K562 (cell line): ENCODE measurements at regions not wholly inside any gene's neighbourhood (a gene's known extent, or its start where the extent isn't known, plus 50 kb on each side); places are given as distances from the start of the nearest gene placed in this dataset.

Experiments used
- ATAC-seq: fragments of 200-7000 bp; cut with Tn5 transposase; 3 replicates; pipeline ENCODE4 v1.9.1; 2020; ENCODE audit warnings: moderate library complexity
- BruUV-seq: library from RNA; stranded (reverse); fragments of 400-500 nt; replicated peaks from 2 replicates; lab custom pipeline; 2021; lab: Mats Ljungman, UMichigan
- CTCF ChIA-PET: fragments of 300-600 bp; formaldehyde crosslinking; extraction: SDS; loops from one replicate; lab custom pipeline; 2021; ENCODE audit warnings: low intra/inter-chr PET ratio; lab: Yijun Ruan, JAX
- POLR2A ChIA-PET: fragments of 300-600, 350-650 bp; sonication (Branson Sonifier 250); formaldehyde crosslinking; extraction: SDS; loops from one replicate; lab custom pipeline; 2021; ENCODE audit warnings: antibody characterized with exemption, inconsistent platforms; lab: Yijun Ruan, JAX
- DNase-seq, 4 experiments: peaks; one replicate each; pipeline versions ENCODE4 v3.0.0 to v3.0.0-alpha.2; 2011 to 2018; ENCODE audit warnings: low spot score in 3 of 4, mixed read lengths in 3 of 4; ENCODE audit errors: extremely low read depth in 1 of 4
- FAIRE-seq: peaks from 2 replicates; lab custom pipeline; 2011; peaks lifted over from hg19 to GRCh38; lab: Jason Lieb, UNC
- H2AFZ ChIP-seq: 2 replicates; pipeline ENCODE4 v1.6.0; 2011; ENCODE audit warnings: low read depth, low read length, control low read depth, inconsistent platforms
- H3K27ac ChIP-seq: fragments of 200-600 bp; 3 replicates; pipeline ENCODE4 v1.8.0; 2011; ENCODE audit warnings: low read depth, mild to moderate bottlenecking, control low read depth, inconsistent platforms, low read length, moderate library complexity, mixed read lengths; ENCODE audit errors: extremely low read depth
- H3K27me3 ChIP-seq, 2 experiments: fragments of 300-600 bp in 1 of 2; 2 replicates in 1 of 2; 3 replicates in 1 of 2; pipeline versions ENCODE4 v1.6.0 to v1.8.0; 2011; ENCODE audit warnings: inconsistent platforms in 2 of 2, low read length in 2 of 2, mild to moderate bottlenecking in 1 of 2, mixed read lengths in 1 of 2, moderate library complexity in 1 of 2; ENCODE audit not compliant: control insufficient read depth in 2 of 2, insufficient read depth in 2 of 2
- H3K36me3 ChIP-seq: fragments of 300-600 bp; 3 replicates; pipeline ENCODE4 v1.8.0; 2011; ENCODE audit warnings: mild to moderate bottlenecking, low read length, inconsistent platforms; ENCODE audit not compliant: control insufficient read depth, insufficient read depth
- H3K4me1 ChIP-seq, 2 experiments: fragments of 200-600 bp in 1 of 2; replicated peaks in 1 of 2; 2 replicates in 1 of 2; 3 replicates in 1 of 2; pipeline versions ENCODE4 v1.5.1 to v1.8.0; 2011; ENCODE audit warnings: inconsistent platforms in 2 of 2, low read length in 2 of 2, mild to moderate bottlenecking in 1 of 2, mixed read lengths in 1 of 2, moderate library complexity in 1 of 2; ENCODE audit not compliant: control insufficient read depth in 2 of 2, insufficient read depth in 2 of 2
- H3K4me2 ChIP-seq: 2 replicates; pipeline ENCODE4 v1.6.1; 2011; ENCODE audit warnings: low read length, control low read depth, inconsistent platforms, mixed read lengths; ENCODE audit not compliant: insufficient read depth
- H3K4me3 ChIP-seq: fragments of 200-600 bp; sonication (generic), shearing (Covaris generic); 2 replicates; pipeline ENCODE4 v1.5.1; 2016; ENCODE audit warnings: control low read depth, inconsistent platforms
- H3K79me2 ChIP-seq: fragments of 200-600 bp; 3 replicates; pipeline ENCODE4 v1.8.0; 2011; ENCODE audit warnings: low read length, inconsistent platforms; ENCODE audit not compliant: control insufficient read depth, insufficient read depth
- H3K9ac ChIP-seq, 2 experiments: 2 replicates each; pipeline versions ENCODE4 v1.6.0 to v1.6.1; 2011; ENCODE audit warnings: low read depth in 2 of 2, low read length in 2 of 2, control low read depth in 1 of 2, inconsistent platforms in 1 of 2, mild to moderate bottlenecking in 1 of 2, mixed read lengths in 1 of 2; ENCODE audit not compliant: insufficient read depth in 1 of 2
- H3K9me1 ChIP-seq: one replicate; pipeline ENCODE4 v1.6.0; 2011; ENCODE audit warnings: inconsistent platforms, mild to moderate bottlenecking, low read length, moderate library complexity; ENCODE audit not compliant: control insufficient read depth, insufficient read depth
- H3K9me3 ChIP-seq: replicated peaks from 2 replicates; pipeline ENCODE4 v1.5.1; 2011; ENCODE audit warnings: low read depth, low read length, inconsistent platforms; ENCODE audit not compliant: control insufficient read depth, insufficient read depth
- H4K20me1 ChIP-seq: replicated peaks from 2 replicates; pipeline ENCODE4 v1.6.1; 2011; ENCODE audit warnings: low read length, inconsistent platforms, mixed read lengths; ENCODE audit not compliant: control insufficient read depth, insufficient read depth
- CAMTA2 ChIP-seq: fragments of 250-450 bp; sonication (Bioruptor Pico); conservative IDR thresholded peaks from 2 replicates; pipeline ENCODE4 v1.5.1; 2022
- RFX1 ChIP-seq: fragments of 450-650 bp; IDR thresholded peaks from 2 replicates; pipeline ENCODE4 v1.6.1; 2016; ENCODE audit warnings: mild to moderate bottlenecking, moderate library complexity
- ZKSCAN3 ChIP-seq: fragments of 250-450 bp; sonication (Bioruptor Pico); IDR thresholded peaks from 2 replicates; pipeline ENCODE4 v1.4.0; 2020
- ZSCAN32 ChIP-seq: fragments of 450-650 bp; formaldehyde crosslinking; IDR thresholded peaks from 2 replicates; pipeline ENCODE4 v1.4.0; 2020; ENCODE audit warnings: mild to moderate bottlenecking, moderate library complexity
- WGBS: fragments of 100-300 bp; shearing (Covaris generic); methylation state at CpG from one replicate; pipeline ENCODE4 v1.1.6; 2016; ENCODE audit warnings: low coverage, mixed read lengths; ENCODE audit not compliant: insufficient coverage; ENCODE audit errors: missing lambda C conversion rate; 5-methylcytosine and 5-hydroxymethylcytosine counted together
- in situ Hi-C: fragments of 300-500 bp; cut with MboI; formaldehyde crosslinking; loops from 4 replicates; pipeline ENCODE4 v1.15.0; 2018; ENCODE audit warnings: inconsistent platforms, mixed read lengths
- intact Hi-C: fragments of 100-400 bp; cut with micrococcal nuclease; formaldehyde crosslinking; loops from 2 replicates; pipeline ENCODE4 v1.14.2; 2022

DNA sequence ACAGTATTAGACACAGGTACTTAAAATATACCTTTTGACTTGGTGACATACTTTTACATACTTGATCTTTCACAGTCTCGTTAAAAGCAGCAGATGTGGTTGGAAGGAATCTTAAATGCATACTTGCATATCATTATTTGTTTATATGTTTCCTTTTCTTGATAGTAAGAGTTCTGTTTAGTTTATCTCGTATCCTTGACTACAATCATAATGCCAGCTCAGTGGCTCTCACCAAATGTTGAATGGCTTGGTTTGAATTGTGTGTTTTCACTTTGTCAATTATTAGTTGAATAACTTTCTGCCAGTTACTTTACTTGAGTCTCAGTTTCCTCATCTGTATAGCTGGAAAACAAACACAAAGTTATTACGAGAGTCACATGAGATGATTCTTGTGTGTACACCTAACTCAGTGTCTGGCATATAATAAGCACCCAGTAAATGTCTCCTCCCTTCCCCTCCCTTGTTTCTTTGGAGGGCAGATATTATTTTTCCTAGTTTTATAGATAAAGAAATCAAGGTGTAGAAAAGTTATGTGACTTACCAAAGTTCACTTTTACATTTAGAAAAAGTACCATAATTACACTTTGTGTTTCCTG lies 131.6 kb upstream of the IVNS1ABP start:
- no peak overlapping the region for H3K27ac ChIP-seq
- intact Hi-C loops (no loop called here), in situ Hi-C loops (no loop called here)
- no peaks in the 10 kb centered on the region; a peak in 1 of 5 replicates for H3K27me3 ChIP-seq
- TF ChIP-seq CAMTA2 (CRISPR knock-in tag), result no peak
- TF ChIP-seq RFX1, result peak; percentile 52
- ATAC-seq, result no peak
- no peaks in the 10 kb centered on the region for H3K9me1 ChIP-seq
- H4K20me1 ChIP-seq, result no peaks in the 10 kb centered on the region
- no peaks in the 10 kb centered on the region for H3K79me2 ChIP-seq
- no peak for FAIRE-seq
- CTCF ChIA-PET, result no interaction called here
- no peaks in the 10 kb centered on the region for H3K36me3 ChIP-seq
- no peak overlapping the region for H2AFZ ChIP-seq
- H3K9ac ChIP-seq, result no peak overlapping the region
- H3K9me3 ChIP-seq, result no peaks in the 10 kb centered on the region
- H3K4me1 ChIP-seq, result no peaks in the 10 kb centered on the region
- no peak overlapping the region for H3K4me3 ChIP-seq
- no peak for DNase-seq
- POLR2A ChIA-PET, result no interaction called here
- no TSS peak for BruUV-seq
- 2% methylated on average over 3 of the region's 3 CpGs for WGBS
- H3K4me2 ChIP-seq, result no peak overlapping the region

DNA sequence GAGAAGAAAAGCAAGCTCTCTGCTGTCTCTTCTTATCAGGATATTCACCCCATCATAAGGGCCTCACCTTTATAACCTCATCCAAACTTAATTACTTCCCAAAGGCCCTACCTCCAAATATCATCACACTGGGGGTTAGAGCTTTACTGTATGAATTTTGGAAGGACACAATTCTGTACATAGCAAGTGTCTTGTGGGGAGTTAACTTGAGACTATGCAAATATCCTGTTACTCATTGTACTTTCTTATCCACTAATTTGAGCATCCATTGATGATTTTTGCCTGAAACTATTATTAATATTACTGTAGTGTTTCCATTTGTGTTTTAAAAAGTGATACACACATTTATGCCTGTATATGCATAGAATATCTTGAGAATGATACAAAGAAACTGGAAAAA lies 129.1 kb upstream of the IVNS1ABP start:
- TF ChIP-seq ZSCAN32 (no peak), ZKSCAN3 (CRISPR knock-in tag) (no peak)
- TF ChIP-seq, all 486 proteins: peak for 0
- no peak overlapping the region for H2AFZ ChIP-seq
- no TSS peak for BruUV-seq
- FAIRE-seq (no peak), ATAC-seq (no peak), DNase-seq (no peak)
- H3K27me3 ChIP-seq, result no peaks in the 10 kb centered on the region
- no peaks in the 10 kb centered on the region for H3K9me3 ChIP-seq
- no peaks in the 10 kb centered on the region for H3K36me3 ChIP-seq
- H3K4me2 ChIP-seq, result no peak overlapping the region
- no peak overlapping the region for H3K27ac ChIP-seq
- CTCF ChIA-PET, result no interaction called here
- H4K20me1 ChIP-seq, result no peaks in the 10 kb centered on the region
- H3K79me2 ChIP-seq, result no peaks in the 10 kb centered on the region
- in situ Hi-C loops (no loop called here), intact Hi-C loops (no loop called here)
- no peak overlapping the region for H3K4me3 ChIP-seq
- H3K4me1 ChIP-seq, result no peaks in the 10 kb centered on the region
- no peak overlapping the region for H3K9ac ChIP-seq
- no peaks in the 10 kb centered on the region for H3K9me1 ChIP-seq
- POLR2A ChIA-PET, result interaction anchor here (0.9 to 1.0 kb wide), 2 partner anchors 23 to 80 kb away, joined by 3 to 4 read pairs; no protein-coding TSS in a partner anchor
